Activated CD4-positive, alpha-beta T cell treated with anti-CD3 and anti-CD28 coated beads, Interleukin-2, amount 50 U/mL, for 16 hours (primary cell): ENCODE measurements at regions not wholly inside any gene's neighbourhood (a gene's known extent, or its start where the extent isn't known, plus 50 kb on each side); places are given as distances from the start of the nearest gene placed in this dataset.

Experiments used
- DNase-seq: peaks from one replicate; pipeline ENCODE4 v3.0.0-alpha.2; 2020

- no peak for DNase-seq
Observed at GRCh38 chr2:172232708-172233396, 130.2 kb upstream of the DLX2 start.

GRCh38 chr2:172233987-172234715, 131.5 kb upstream of the DLX2 start:
- no peak for DNase-seq

- no peak for DNase-seq
Observed at GRCh38 chr2:172234716-172235691, 132.3 kb upstream of the DLX2 start.

- no peak for DNase-seq
Observed at GRCh38 chr2:172239944-172240590, 137.4 kb upstream of the DLX2 start.

GRCh38 chr2:172241222-172241621, 138.5 kb upstream of the DLX2 start:
- no peak for DNase-seq

- no peak for DNase-seq
Observed at GRCh38 chr2:172242471-172242870, 139.8 kb upstream of the DLX2 start.

DNA sequence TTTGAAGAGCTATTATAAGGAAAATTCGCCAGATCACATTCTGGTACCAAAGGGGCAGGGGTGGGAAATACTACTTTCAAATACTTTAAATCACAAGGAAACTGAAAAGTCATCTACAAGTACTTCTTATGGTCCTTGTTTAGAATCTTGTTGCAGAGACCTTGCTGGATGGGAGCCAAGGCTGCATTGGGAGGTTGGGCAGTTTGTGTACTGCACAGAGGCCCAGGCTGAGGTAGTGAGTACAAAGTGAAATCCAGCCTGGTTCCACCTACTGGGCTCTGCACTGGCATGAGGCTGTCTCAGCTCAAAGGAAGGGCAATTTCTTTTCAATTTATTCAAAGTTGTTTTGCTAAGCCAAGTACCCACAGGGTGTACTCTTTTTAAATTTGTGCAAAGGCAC, 140.3 kb upstream of the DLX2 start:
- no peak for DNase-seq

DNA sequence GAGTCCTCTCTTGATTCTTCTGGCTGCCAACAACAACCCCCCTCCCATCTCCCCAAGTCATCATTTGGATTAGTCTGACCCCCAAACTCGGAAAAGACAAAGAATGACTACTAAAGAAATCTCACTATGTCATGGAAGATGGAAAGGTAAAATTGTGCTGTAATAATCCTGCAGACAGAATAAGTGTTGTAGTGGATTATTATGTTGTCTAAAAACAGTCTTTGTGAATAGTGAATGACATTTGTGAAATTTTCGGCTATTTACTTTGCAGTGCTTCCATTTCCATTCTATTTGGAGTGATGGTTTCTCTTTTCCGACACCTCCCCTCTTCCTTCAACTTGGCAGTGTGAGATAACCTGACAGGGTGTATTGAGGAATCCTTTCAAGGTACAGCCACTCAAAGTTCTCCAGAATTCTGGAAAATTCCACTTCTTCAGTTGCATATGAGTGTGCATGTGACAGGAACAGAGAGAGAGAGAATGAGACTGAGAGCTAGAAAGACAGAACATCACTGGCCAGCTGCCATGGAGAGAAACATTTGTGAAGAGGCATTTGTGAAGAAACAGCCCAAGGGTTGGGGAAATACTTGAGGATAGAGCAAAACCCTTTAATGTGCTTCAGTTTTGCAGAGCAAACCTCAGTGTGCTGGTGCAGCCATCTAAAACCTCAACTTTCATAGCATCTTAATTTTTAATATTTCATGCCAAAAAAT, 141.9 kb upstream of the DLX2 start:
- no peak for DNase-seq

DNA sequence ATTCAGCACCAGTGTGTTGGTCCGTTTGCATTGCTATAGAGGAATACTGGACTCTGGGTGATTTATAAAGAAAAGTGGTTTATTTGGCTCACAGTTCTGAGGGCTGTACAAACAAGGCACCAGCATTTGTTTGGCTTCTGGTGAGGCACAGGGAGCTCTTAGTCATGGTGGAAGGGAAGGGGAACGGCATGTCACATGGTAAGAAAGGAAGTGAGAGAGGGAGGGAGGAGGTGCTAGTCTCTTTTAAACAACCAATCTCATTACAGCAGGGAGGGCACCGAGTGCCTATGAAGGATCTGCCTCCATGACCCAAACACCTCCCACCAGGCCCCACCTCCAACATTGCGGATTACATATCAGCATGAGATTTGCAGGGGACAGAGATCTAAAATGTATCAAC, 143.9 kb upstream of the DLX2 start:
- DNase-seq = no peak

GRCh38 chr2:172247203-172247602, 144.5 kb upstream of the DLX2 start:
- DNase-seq = no peak

DNA sequence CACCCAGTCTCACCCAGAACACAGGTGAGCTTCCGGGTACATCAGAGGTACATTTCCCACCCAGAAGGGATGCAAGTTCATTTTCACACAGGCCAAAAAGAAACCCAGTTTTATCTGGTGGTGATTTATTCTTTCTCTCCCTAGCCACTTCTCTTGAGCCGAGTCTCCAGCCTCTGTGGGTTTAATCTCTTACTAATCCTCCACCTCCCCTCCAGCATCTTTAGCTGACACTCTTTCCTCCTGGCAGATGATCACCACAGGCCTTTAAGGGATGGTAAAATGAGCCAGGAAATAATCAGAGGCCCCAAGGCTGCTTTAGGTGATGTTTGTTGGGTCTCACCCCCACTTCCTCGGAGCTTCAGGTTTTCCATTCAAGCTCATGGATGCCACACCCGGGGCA, 145.7 kb upstream of the DLX2 start:
- DNase-seq = no peak

DNA sequence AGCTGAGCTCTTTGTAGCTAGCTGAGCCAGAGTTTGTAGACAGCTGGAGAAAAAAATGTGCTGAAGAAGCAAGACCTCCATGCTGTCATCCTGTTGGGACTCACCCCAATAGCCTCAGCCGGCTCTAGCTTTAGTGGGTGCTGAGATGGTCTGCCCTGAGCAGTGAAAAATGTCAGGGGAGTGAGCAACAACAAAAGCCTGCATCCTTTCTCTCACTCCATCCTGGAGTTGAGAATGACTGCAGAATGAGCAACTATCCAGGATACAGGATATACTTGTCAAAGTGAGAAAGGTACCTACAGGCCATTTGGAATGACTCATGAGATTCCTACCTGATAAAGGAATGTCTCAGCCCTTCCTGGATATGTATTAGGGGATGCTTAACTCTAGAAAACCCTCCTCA, 146.1 kb upstream of the DLX2 start:
- DNase-seq = no peak

DNA sequence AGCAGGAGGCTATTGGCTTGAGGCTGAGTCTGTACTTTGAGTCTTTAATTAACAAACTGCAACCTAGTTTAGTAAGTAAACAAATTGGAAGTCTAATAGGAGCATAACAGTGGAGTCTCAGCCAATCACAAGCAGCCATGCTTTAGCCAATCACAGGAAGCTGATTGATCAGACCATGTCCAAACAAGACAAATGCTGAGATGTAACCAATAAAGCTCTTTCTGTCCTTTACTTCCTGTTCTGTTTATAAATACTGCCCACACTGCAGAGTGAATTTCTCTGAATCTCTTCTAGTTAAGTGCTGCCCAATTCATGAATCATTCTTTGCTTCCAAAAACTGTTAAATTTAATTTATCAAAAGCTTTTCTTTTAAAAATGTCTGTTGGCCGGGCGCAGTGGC, 146.6 kb upstream of the DLX2 start:
- no peak for DNase-seq

DNA sequence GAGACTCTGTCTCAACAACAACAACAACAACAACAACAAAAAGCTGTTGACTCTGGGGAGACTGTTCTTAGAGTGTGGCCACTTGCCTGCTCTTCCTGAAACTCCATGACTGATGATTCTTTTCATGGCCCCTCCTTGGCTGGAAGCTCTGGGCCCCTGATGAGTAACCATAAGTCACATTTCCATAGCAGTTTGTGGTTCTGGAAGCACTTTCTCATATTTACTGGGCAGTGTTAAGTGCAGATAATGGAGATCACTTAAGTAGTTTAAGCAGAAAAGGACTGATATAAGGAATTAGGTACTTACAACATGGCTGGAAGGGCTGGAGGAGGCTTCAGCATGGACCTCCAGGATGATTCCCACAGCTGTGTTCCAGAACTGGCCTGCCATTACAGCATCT, 147.3 kb upstream of the DLX2 start:
- DNase-seq = no peak

- peak; percentile 25 for DNase-seq
Observed at GRCh38 chr2:172251231-172251630, 148.5 kb upstream of the DLX2 start.

GRCh38 chr2:172252154-172252553, 149.5 kb upstream of the DLX2 start:
- no peak for DNase-seq

DNA sequence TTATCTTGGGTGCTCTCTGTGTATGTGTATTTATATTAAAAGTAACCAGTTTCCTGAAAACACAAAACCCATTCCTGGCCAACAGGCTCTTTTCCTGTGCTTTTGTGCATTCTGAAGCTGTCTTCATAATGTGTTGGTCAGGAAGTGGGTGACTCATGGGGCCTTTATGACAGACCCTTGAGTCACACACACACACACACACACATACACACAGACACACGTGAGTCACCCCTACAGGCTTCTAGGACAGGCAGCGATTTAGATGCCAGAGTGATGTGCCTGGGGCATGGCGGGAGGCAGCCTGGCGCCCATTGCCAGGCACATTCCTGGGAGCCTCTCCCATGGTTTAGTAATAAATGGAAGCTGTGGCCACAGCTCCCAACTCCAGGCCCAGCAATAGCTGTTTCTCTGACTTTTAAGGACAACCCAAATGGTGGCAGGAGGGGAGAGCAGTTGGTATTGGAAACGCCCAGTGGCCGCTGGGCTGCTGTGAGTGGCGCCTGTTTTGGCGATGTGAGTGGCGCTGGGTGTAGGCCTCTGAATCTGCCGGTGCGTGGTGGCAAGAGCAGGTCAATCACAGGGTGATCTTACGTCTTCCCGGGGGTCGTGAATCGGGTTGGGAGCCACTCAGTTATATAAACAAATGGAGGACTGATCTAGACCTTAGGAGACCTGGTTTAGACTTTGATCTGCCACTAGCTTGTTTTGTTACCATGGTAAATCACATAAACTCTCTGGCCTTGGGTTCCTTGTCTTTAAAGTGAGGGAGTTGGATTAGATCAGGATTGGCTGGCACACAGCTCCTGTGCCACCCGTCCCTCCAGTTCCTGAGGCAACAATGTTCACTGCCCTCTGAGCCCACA, 150.7 kb upstream of the DLX2 start:
- peak; percentile 77 for DNase-seq

DNA sequence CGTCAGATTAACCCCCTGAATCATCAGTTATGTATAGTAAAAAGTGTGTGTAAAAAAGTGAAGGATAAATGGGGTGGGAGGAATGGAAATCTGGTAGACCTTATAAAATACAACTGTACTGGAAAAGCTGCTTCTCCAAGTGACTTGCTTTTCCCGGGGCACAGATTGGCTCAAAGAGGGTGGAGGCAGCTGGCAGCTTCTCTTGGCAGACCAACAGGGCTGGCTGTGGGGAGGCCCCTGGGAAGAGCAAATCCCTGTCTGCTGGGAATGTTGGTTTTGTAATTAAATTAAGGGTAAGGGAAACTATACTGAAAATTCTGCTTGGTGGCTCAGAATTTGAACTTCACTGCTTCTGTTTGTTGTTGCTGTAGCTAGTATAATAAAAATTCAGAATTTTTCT, 154.2 kb upstream of the DLX2 start:
- no peak for DNase-seq

GRCh38 chr2:172259827-172260226, 157.1 kb upstream of the DLX2 start:
- DNase-seq = no peak

DNA sequence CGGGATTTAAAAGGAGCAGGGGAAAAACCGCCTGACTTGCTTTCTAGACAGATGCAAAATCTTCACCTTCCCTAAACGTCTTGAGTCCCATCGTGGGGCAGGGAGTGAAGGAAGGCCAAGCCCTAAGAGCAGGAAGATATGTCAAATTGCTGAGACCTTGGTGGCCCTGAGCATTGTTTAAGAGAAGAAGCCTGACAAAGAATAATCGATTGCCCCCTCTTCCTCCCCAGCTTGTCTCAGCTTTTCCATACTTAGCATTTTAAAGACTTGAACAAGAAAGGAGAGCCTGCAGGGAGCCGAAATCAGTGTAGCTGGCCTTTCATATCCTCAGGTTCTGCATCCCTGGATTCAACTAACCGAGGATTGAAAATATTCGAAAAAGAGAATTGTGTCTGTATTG, 157.6 kb upstream of the DLX2 start:
- no peak for DNase-seq

- DNase-seq = no peak
Observed at GRCh38 chr2:172261292-172261691, 158.6 kb upstream of the DLX2 start.
